Nephron (organoid): ENCODE measurements at regions not wholly inside any gene's neighbourhood (a gene's known extent, or its start where the extent isn't known, plus 50 kb on each side); places are given as distances from the start of the nearest gene placed in this dataset.

Experiments
- H3K27ac Mint-ChIP-seq, 3 experiments: 2 replicates each; pipeline ENCODE4 v1.8.0; 2020; ENCODE audit warnings: mixed read lengths in 3 of 3, mild to moderate bottlenecking in 2 of 3, moderate library complexity in 1 of 3
- H3K27me3 Mint-ChIP-seq: 2 replicates; pipeline ENCODE4 v1.8.0; 2021; ENCODE audit warnings: low read depth, mild to moderate bottlenecking, moderate library complexity, mixed read lengths
- H3K36me3 Mint-ChIP-seq: 2 replicates; pipeline ENCODE4 v1.8.0; 2020; ENCODE audit warnings: low read depth, mixed read lengths
- H3K4me1 Mint-ChIP-seq: 2 replicates; pipeline ENCODE4 v1.8.0; 2020; ENCODE audit warnings: mixed read lengths
- H3K4me3 Mint-ChIP-seq, 3 experiments: 2 replicates each; pipeline ENCODE4 v1.8.0; 2020; ENCODE audit warnings: mild to moderate bottlenecking in 3 of 3, mixed read lengths in 3 of 3, moderate library complexity in 2 of 3
- H3K9me3 Mint-ChIP-seq: 2 replicates; pipeline ENCODE4 v1.8.0; 2020; ENCODE audit warnings: mixed read lengths
- TF ChIP-seq, protein P1 (sequence below), 3 experiments: fragments of 200-600 bp; sonication (generic); IDR thresholded peaks; one replicate each; pipeline ENCODE4 v1.5.0; 2021; ENCODE audit warnings: antibody characterized with exemption in 3 of 3; ENCODE audit not compliant: unreplicated experiment in 3 of 3

DNA sequence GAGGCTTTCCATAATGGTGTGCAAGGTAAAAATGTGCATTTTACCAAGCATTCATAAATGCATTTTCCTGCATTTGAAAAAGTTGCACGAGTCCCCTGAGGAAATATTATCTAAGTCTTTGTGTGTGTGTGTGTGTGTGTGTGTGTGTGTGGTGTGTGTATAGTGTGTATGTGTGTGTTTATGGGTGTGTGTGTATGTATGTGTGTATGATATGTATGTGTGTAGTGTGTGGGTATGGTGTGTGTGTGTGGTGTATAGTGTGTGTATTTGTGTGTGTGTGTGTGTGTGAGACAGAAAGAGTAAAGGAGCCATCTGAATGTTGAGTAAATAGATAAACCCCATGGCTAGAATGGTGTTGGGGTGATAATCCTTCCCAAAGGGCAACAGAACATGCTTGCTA lies 229.6 kb upstream of the TBC1D5 start:
- Mint-ChIP-seq H3K4me3 (no peak overlapping the region), H3K27ac (peak overlapping the region in 1 of 3 experiments; percentile 40), H3K9me3 (no peaks in the 10 kb centered on the region), H3K36me3 (no peaks in the 10 kb centered on the region), H3K27me3 (no peaks in the 10 kb centered on the region), H3K4me1 (peaks cover 27% of the 10 kb centered on the region)
- TF ChIP-seq, protein P1, sequence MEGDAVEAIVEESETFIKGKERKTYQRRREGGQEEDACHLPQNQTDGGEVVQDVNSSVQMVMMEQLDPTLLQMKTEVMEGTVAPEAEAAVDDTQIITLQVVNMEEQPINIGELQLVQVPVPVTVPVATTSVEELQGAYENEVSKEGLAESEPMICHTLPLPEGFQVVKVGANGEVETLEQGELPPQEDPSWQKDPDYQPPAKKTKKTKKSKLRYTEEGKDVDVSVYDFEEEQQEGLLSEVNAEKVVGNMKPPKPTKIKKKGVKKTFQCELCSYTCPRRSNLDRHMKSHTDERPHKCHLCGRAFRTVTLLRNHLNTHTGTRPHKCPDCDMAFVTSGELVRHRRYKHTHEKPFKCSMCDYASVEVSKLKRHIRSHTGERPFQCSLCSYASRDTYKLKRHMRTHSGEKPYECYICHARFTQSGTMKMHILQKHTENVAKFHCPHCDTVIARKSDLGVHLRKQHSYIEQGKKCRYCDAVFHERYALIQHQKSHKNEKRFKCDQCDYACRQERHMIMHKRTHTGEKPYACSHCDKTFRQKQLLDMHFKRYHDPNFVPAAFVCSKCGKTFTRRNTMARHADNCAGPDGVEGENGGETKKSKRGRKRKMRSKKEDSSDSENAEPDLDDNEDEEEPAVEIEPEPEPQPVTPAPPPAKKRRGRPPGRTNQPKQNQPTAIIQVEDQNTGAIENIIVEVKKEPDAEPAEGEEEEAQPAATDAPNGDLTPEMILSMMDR (IDR thresholded peaks at IDR 0.05; ENCODE audit: unreplicated experiment in 3 of 3) = no peak

DNA sequence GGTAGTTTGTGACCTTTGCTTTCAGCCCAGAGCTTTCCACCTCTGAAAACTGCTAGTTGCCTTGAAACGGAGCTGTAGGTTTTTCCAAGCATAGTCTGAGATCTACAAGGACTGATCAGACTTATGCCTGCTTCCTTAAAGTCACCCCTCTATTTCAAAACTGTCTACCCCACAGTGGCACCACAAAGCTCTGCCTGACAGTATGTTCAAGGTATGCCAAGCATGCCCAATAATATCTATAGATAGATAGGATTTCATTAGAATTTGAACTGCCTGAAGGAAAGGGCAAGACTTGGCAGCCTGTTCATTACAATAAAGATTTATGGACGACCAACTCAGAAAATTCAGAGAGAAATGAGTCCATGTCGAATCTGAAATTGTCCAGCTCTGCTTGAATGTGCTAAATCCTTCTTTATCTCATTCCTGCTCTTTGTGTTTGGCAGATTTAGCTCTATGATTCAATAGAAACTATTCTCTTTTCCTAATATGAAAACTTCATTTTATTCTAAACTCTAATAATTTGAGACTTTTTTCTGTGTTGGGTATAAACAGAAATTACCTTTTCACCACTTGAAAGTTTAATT lies 227.6 kb upstream of the TBC1D5 start:
- no peaks in the 10 kb centered on the region for H3K9me3 Mint-ChIP-seq

DNA sequence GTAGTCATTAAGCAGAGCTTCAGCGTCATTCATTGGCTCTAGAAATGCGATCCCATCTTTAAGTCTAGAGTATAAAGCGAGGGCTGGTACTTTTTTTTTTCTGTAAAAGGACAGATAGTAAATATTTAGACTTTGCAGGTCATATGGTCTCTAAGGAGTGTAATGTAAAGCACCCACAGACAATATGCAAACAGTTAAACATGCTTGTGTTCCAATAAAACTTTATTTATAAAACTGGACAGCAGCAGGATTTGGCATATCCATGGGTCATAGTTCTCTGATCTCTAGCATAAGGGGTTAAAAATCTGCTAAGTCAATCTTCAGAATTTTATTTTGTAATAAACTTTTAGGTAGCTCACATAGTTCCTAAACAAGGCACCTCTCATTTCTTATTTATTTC lies 226.8 kb upstream of the TBC1D5 start:
- no peaks in the 10 kb centered on the region for H3K9me3 Mint-ChIP-seq
- TF ChIP-seq, protein P1 (IDR thresholded peaks at IDR 0.05; ENCODE audit: unreplicated experiment in 3 of 3) = no peak
- no peak overlapping the region for H3K27ac Mint-ChIP-seq
- H3K27me3 Mint-ChIP-seq = no peaks in the 10 kb centered on the region
- peaks cover 27% of the 10 kb centered on the region for H3K4me1 Mint-ChIP-seq
- H3K4me3 Mint-ChIP-seq = no peak overlapping the region
- H3K36me3 Mint-ChIP-seq = no peaks in the 10 kb centered on the region

More for the DNA sequence above, 227.6 kb upstream of the TBC1D5 start:
- Mint-ChIP-seq H3K4me1 (peaks cover 27% of the 10 kb centered on the region), H3K27me3 (no peaks in the 10 kb centered on the region), H3K27ac (no peak overlapping the region), H3K36me3 (no peaks in the 10 kb centered on the region), H3K4me3 (no peak overlapping the region)
- TF ChIP-seq, protein P1 (IDR thresholded peaks at IDR 0.05; ENCODE audit: unreplicated experiment in 3 of 3) = no peak

DNA sequence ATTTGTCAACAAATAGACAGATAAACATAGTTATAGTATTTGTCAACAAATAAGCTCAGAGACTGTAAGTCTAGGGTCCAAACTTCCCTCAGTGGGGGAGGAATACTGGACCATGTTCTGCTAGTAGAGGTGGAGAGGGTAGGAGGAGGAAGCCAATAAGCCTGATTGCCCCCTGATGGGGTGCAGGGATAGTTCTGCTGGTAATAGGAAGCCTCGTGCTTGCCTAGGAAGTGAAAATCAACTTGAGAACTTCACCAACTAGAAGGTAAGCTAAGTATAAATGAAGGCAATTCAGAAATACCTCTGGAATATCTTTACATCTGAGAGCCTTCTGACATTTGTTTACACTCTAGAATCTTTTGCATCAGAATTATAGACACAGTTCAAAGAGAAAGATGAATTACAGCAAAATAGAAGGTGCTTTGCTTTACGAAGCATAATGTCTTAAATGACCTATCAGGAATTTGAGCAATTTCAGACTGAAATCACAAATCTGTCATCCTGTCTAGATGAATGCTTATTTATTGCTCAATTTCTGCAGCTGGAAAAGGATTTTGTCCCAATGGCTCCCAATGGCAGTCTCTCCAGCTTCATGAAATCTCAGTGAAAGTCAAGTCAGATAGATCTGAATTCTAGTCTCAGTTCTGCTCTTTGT lies 225.6 kb upstream of the TBC1D5 start:
- peaks cover 18% of the 10 kb centered on the region for H3K4me1 Mint-ChIP-seq
- no peak overlapping the region for H3K27ac Mint-ChIP-seq
- no peak overlapping the region for H3K4me3 Mint-ChIP-seq
- H3K36me3 Mint-ChIP-seq = no peaks in the 10 kb centered on the region
- no peaks in the 10 kb centered on the region for H3K9me3 Mint-ChIP-seq
- H3K27me3 Mint-ChIP-seq = no peaks in the 10 kb centered on the region
- TF ChIP-seq, protein P1 (IDR thresholded peaks at IDR 0.05; ENCODE audit: unreplicated experiment in 3 of 3) = no peak

DNA sequence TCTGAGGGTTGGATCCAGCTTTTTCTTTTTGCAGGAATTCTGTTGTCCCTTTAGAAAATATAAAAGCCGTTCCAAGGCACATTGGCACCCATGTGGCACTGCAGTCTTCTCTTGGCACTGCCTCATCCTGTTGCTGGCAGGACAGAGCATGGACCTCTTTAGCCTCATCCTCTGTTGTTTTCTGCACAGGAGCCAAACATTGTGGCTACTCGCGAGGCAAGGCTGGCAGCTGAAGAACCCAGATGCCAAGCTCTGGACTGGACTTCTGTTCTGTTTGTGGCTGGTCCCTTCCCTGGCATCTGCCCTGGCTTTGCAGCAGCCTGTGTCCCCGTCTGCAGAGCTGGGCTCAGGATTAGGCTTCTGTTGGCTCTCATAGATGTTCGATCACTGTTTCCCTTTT lies 224.7 kb upstream of the TBC1D5 start:
- no peaks in the 10 kb centered on the region for H3K36me3 Mint-ChIP-seq
- TF ChIP-seq, protein P1 (IDR thresholded peaks at IDR 0.05; ENCODE audit: unreplicated experiment in 3 of 3) = no peak
- no peak overlapping the region for H3K27ac Mint-ChIP-seq
- H3K4me1 Mint-ChIP-seq = peaks cover 11% of the 10 kb centered on the region
- no peaks in the 10 kb centered on the region for H3K27me3 Mint-ChIP-seq
- no peaks in the 10 kb centered on the region for H3K9me3 Mint-ChIP-seq
- no peak overlapping the region for H3K4me3 Mint-ChIP-seq

DNA sequence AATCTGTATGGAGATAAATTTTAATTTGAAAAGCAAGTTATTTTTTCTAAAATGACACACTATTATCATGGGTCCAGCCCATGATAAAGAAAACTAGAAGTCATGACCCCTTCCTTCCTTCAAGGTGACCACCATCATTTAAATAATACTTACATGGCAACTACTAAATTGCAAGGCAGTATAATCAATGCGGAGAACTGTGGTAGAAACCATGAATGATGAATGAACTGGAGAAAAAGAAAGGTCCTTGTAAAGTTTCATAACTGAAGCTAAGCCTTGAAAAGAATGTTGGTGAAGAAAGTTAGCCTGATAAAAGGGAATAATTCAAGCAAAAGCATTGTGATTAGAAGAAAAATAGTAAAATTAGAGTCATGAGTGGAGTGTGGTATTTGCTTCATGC lies 222.9 kb upstream of the TBC1D5 start:
- Mint-ChIP-seq H3K4me3 (no peak overlapping the region), H3K36me3 (no peaks in the 10 kb centered on the region), H3K27ac (no peak overlapping the region), H3K27me3 (no peaks in the 10 kb centered on the region), H3K4me1 (no peaks in the 10 kb centered on the region), H3K9me3 (no peaks in the 10 kb centered on the region)
- TF ChIP-seq, protein P1 (IDR thresholded peaks at IDR 0.05; ENCODE audit: unreplicated experiment in 3 of 3) = no peak
